K562 (cell line): ENCODE measurements at regions not wholly inside any gene's neighbourhood (a gene's known extent, or its start where the extent isn't known, plus 50 kb on each side); places are given as distances from the start of the nearest gene placed in this dataset.

Experiments used
- ATAC-seq: fragments of 200-7000 bp; cut with Tn5 transposase; 3 replicates; pipeline ENCODE4 v1.9.1; 2020; ENCODE audit warnings: moderate library complexity
- BruUV-seq: library from RNA; stranded (reverse); fragments of 400-500 nt; replicated peaks from 2 replicates; lab custom pipeline; 2021; lab: Mats Ljungman, UMichigan
- CTCF ChIA-PET: fragments of 300-600 bp; formaldehyde crosslinking; extraction: SDS; loops from one replicate; lab custom pipeline; 2021; ENCODE audit warnings: low intra/inter-chr PET ratio; lab: Yijun Ruan, JAX
- POLR2A ChIA-PET: fragments of 300-600, 350-650 bp; sonication (Branson Sonifier 250); formaldehyde crosslinking; extraction: SDS; loops from one replicate; lab custom pipeline; 2021; ENCODE audit warnings: antibody characterized with exemption, inconsistent platforms; lab: Yijun Ruan, JAX
- DNase-seq, 4 experiments: peaks; one replicate each; pipeline versions ENCODE4 v3.0.0 to v3.0.0-alpha.2; 2011 to 2018; ENCODE audit warnings: low spot score in 3 of 4, mixed read lengths in 3 of 4; ENCODE audit errors: extremely low read depth in 1 of 4
- FAIRE-seq: peaks from 2 replicates; lab custom pipeline; 2011; peaks lifted over from hg19 to GRCh38; lab: Jason Lieb, UNC
- H2AFZ ChIP-seq: 2 replicates; pipeline ENCODE4 v1.6.0; 2011; ENCODE audit warnings: low read depth, low read length, control low read depth, inconsistent platforms
- H3K27ac ChIP-seq: fragments of 200-600 bp; 3 replicates; pipeline ENCODE4 v1.8.0; 2011; ENCODE audit warnings: low read depth, mild to moderate bottlenecking, control low read depth, inconsistent platforms, low read length, moderate library complexity, mixed read lengths; ENCODE audit errors: extremely low read depth
- H3K27me3 ChIP-seq, 2 experiments: fragments of 300-600 bp in 1 of 2; 2 replicates in 1 of 2; 3 replicates in 1 of 2; pipeline versions ENCODE4 v1.6.0 to v1.8.0; 2011; ENCODE audit warnings: inconsistent platforms in 2 of 2, low read length in 2 of 2, mild to moderate bottlenecking in 1 of 2, mixed read lengths in 1 of 2, moderate library complexity in 1 of 2; ENCODE audit not compliant: control insufficient read depth in 2 of 2, insufficient read depth in 2 of 2
- H3K36me3 ChIP-seq: fragments of 300-600 bp; 3 replicates; pipeline ENCODE4 v1.8.0; 2011; ENCODE audit warnings: mild to moderate bottlenecking, low read length, inconsistent platforms; ENCODE audit not compliant: control insufficient read depth, insufficient read depth
- H3K4me1 ChIP-seq, 2 experiments: fragments of 200-600 bp in 1 of 2; replicated peaks in 1 of 2; 2 replicates in 1 of 2; 3 replicates in 1 of 2; pipeline versions ENCODE4 v1.5.1 to v1.8.0; 2011; ENCODE audit warnings: inconsistent platforms in 2 of 2, low read length in 2 of 2, mild to moderate bottlenecking in 1 of 2, mixed read lengths in 1 of 2, moderate library complexity in 1 of 2; ENCODE audit not compliant: control insufficient read depth in 2 of 2, insufficient read depth in 2 of 2
- H3K4me2 ChIP-seq: 2 replicates; pipeline ENCODE4 v1.6.1; 2011; ENCODE audit warnings: low read length, control low read depth, inconsistent platforms, mixed read lengths; ENCODE audit not compliant: insufficient read depth
- H3K4me3 ChIP-seq: fragments of 200-600 bp; sonication (generic), shearing (Covaris generic); 2 replicates; pipeline ENCODE4 v1.5.1; 2016; ENCODE audit warnings: control low read depth, inconsistent platforms
- H3K79me2 ChIP-seq: fragments of 200-600 bp; 3 replicates; pipeline ENCODE4 v1.8.0; 2011; ENCODE audit warnings: low read length, inconsistent platforms; ENCODE audit not compliant: control insufficient read depth, insufficient read depth
- H3K9ac ChIP-seq, 2 experiments: 2 replicates each; pipeline versions ENCODE4 v1.6.0 to v1.6.1; 2011; ENCODE audit warnings: low read depth in 2 of 2, low read length in 2 of 2, control low read depth in 1 of 2, inconsistent platforms in 1 of 2, mild to moderate bottlenecking in 1 of 2, mixed read lengths in 1 of 2; ENCODE audit not compliant: insufficient read depth in 1 of 2
- H3K9me1 ChIP-seq: one replicate; pipeline ENCODE4 v1.6.0; 2011; ENCODE audit warnings: inconsistent platforms, mild to moderate bottlenecking, low read length, moderate library complexity; ENCODE audit not compliant: control insufficient read depth, insufficient read depth
- H3K9me3 ChIP-seq: replicated peaks from 2 replicates; pipeline ENCODE4 v1.5.1; 2011; ENCODE audit warnings: low read depth, low read length, inconsistent platforms; ENCODE audit not compliant: control insufficient read depth, insufficient read depth
- H4K20me1 ChIP-seq: replicated peaks from 2 replicates; pipeline ENCODE4 v1.6.1; 2011; ENCODE audit warnings: low read length, inconsistent platforms, mixed read lengths; ENCODE audit not compliant: control insufficient read depth, insufficient read depth
- ARNT ChIP-seq, 2 experiments: fragments of 450-650 bp; IDR thresholded peaks; 2 replicates each; pipeline ENCODE4 v1.6.1; 2016; ENCODE audit warnings: mild to moderate bottlenecking in 1 of 2
- ERF ChIP-seq: fragments of 450-650 bp; formaldehyde crosslinking; IDR thresholded peaks from 2 replicates; pipeline ENCODE4 v1.4.0; 2020; ENCODE audit warnings: mild to moderate bottlenecking, mixed read lengths
- FIP1L1 ChIP-seq: fragments of 200-400 bp; formaldehyde crosslinking; IDR thresholded peaks from 2 replicates; pipeline ENCODE4 v1.6.1; 2018; ENCODE audit warnings: mild to moderate bottlenecking, low read depth, low read length; ENCODE audit not compliant: poor library complexity, severe bottlenecking
- FOXA1 ChIP-seq: fragments of 450-650 bp; IDR thresholded peaks from 2 replicates; pipeline ENCODE4 v1.6.1; 2016; ENCODE audit warnings: mild to moderate bottlenecking, borderline replicate concordance
- HDAC8 ChIP-seq: fragments of 450-650 bp; IDR thresholded peaks from 2 replicates; pipeline ENCODE4 v1.6.1; 2016; ENCODE audit warnings: mild to moderate bottlenecking, missing genetic modification characterization, moderate library complexity, missing compliant biosample characterization
- HLTF ChIP-seq: fragments of 450-650 bp; IDR thresholded peaks from 2 replicates; pipeline ENCODE4 v1.6.1; 2016
- MXI1 ChIP-seq: IDR thresholded peaks from 2 replicates; pipeline ENCODE4 v1.6.1; 2011; ENCODE audit warnings: low read depth, mild to moderate bottlenecking, improper control_type of control experiment, low read length
- NEUROD1 ChIP-seq: fragments of 150-350 bp; IDR thresholded peaks from 2 replicates; pipeline ENCODE4 v1.6.1; 2014; ENCODE audit warnings: borderline replicate concordance, low read length, low read depth; ENCODE audit not compliant: partially characterized antibody
- POLR3A ChIP-seq: IDR thresholded peaks from 2 replicates; pipeline ENCODE4 v1.6.1; 2011; ENCODE audit warnings: borderline replicate concordance, mild to moderate bottlenecking, moderate library complexity; ENCODE audit not compliant: insufficient read length, insufficient read depth; ENCODE audit errors: extremely low read depth
- RFX5 ChIP-seq: IDR thresholded peaks from 2 replicates; pipeline ENCODE4 v1.6.1; 2011; ENCODE audit warnings: low read depth, mild to moderate bottlenecking, improper control_type of control experiment, low read length
- SLC30A9 ChIP-seq: fragments of 250-450 bp; sonication (Bioruptor Pico); IDR thresholded peaks from 2 replicates; pipeline ENCODE4 v1.8.0; 2022; ENCODE audit warnings: mild to moderate bottlenecking, moderate library complexity
- SMAD1 ChIP-seq: fragments of 150-350 bp; IDR thresholded peaks from 2 replicates; pipeline ENCODE4 v1.6.1; 2014; ENCODE audit warnings: low read length, low read depth; ENCODE audit not compliant: partially characterized antibody
- TARDBP ChIP-seq: fragments of 450-650 bp; IDR thresholded peaks from 2 replicates; pipeline ENCODE4 v1.6.1; 2016
- ZNF175 ChIP-seq: fragments of 200-800 bp; sonication (Bioruptor generic); IDR thresholded peaks from 2 replicates; pipeline ENCODE4 v1.6.1; 2016; ENCODE audit warnings: low read depth, mild to moderate bottlenecking, missing genetic modification characterization, missing compliant biosample characterization
- ZNF311 ChIP-seq: fragments of 250-450 bp; sonication (Bioruptor Pico); IDR thresholded peaks from 2 replicates; pipeline ENCODE4 v1.4.0; 2020; ENCODE audit warnings: mild to moderate bottlenecking, moderate library complexity
- ZNF764 ChIP-seq: fragments of 250-450 bp; sonication (Bioruptor Pico); IDR thresholded peaks from 2 replicates; pipeline ENCODE4 v1.4.0; 2020; ENCODE audit warnings: low read depth, mild to moderate bottlenecking, moderate library complexity
- WGBS: fragments of 100-300 bp; shearing (Covaris generic); methylation state at CpG from one replicate; pipeline ENCODE4 v1.1.6; 2016; ENCODE audit warnings: low coverage, mixed read lengths; ENCODE audit not compliant: insufficient coverage; ENCODE audit errors: missing lambda C conversion rate; 5-methylcytosine and 5-hydroxymethylcytosine counted together
- in situ Hi-C: fragments of 300-500 bp; cut with MboI; formaldehyde crosslinking; loops from 4 replicates; pipeline ENCODE4 v1.15.0; 2018; ENCODE audit warnings: inconsistent platforms, mixed read lengths
- intact Hi-C: fragments of 100-400 bp; cut with micrococcal nuclease; formaldehyde crosslinking; loops from 2 replicates; pipeline ENCODE4 v1.14.2; 2022
- TF ChIP-seq, protein P1 (sequence below): sonication (generic); formaldehyde crosslinking; IDR thresholded peaks from 2 replicates; pipeline ENCODE4 v1.8.0; 2022; ENCODE audit warnings: missing genetic modification reagents, mild to moderate bottlenecking, borderline replicate concordance
- TF ChIP-seq, protein P2 (sequence below): fragments of 250-450 bp; sonication (Bioruptor Pico); IDR thresholded peaks from 2 replicates; pipeline ENCODE4 v1.6.1; 2021; ENCODE audit warnings: mild to moderate bottlenecking

DNA sequence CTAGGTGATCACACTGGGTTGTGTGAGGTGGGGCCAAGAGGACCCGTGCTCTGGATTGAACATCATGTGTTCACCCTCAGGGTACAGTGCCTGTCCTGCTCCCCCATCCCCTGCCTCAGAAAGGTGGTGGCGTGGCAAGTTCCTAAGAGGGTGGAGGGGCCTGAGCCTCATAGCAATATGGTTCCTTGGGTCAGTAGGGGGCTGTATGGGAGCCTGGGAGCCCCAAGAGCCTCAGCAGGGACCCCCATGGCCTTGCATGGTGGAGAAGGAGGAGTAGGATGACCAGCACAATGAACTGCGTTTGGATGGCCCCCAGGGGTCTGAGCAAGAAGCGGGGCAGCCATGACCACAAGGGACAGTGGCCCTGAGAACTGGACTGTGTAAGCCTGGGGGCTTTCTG is 89.6 kb upstream of the SHB start:
- intact Hi-C loops = loop anchor here (5.0 to 10.0 kb wide), 2 partner anchors 41 to 206 kb away; no protein-coding TSS in a partner anchor
- POLR2A ChIA-PET = interaction anchor here (0.5 kb wide), 1 partner anchor 250 kb away, joined by 3 read pairs; no protein-coding TSS in a partner anchor
- TF ChIP-seq MXI1 = no peak
- TF ChIP-seq ZNF175 (CRISPR knock-in tag) = no peak
- TF ChIP-seq, protein P1, sequence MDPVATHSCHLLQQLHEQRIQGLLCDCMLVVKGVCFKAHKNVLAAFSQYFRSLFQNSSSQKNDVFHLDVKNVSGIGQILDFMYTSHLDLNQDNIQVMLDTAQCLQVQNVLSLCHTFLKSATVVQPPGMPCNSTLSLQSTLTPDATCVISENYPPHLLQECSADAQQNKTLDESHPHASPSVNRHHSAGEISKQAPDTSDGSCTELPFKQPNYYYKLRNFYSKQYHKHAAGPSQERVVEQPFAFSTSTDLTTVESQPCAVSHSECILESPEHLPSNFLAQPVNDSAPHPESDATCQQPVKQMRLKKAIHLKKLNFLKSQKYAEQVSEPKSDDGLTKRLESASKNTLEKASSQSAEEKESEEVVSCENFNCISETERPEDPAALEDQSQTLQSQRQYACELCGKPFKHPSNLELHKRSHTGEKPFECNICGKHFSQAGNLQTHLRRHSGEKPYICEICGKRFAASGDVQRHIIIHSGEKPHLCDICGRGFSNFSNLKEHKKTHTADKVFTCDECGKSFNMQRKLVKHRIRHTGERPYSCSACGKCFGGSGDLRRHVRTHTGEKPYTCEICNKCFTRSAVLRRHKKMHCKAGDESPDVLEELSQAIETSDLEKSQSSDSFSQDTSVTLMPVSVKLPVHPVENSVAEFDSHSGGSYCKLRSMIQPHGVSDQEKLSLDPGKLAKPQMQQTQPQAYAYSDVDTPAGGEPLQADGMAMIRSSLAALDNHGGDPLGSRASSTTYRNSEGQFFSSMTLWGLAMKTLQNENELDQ (CRISPR knock-in tag) = no peak
- no peak for TF ChIP-seq FIP1L1
- no peak for TF ChIP-seq NEUROD1
- no peak for TF ChIP-seq POLR3A
- no peak for TF ChIP-seq ERF (CRISPR knock-in tag)
- TF ChIP-seq ZNF311 (CRISPR knock-in tag) = no peak
- TF ChIP-seq ARNT (IDR thresholded peaks at IDR 0.05) = no peak
- no peak for TF ChIP-seq SMAD1
- no peak for TF ChIP-seq TARDBP
- no peak for TF ChIP-seq RFX5
- TF ChIP-seq SLC30A9 (CRISPR knock-in tag) = no peak
- no peak for TF ChIP-seq FOXA1
- no peak for TF ChIP-seq HDAC8
- TF ChIP-seq, protein P2, sequence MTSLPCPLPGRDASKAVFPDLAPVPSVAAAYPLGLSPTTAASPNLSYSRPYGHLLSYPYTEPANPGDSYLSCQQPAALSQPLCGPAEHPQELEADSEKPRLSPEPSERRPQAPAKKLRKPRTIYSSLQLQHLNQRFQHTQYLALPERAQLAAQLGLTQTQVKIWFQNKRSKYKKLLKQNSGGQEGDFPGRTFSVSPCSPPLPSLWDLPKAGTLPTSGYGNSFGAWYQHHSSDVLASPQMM = no peak
- TF ChIP-seq ZNF764 = no peak
- no peak for TF ChIP-seq HLTF
- TF ChIP-seq, all 486 proteins: peak for 0

More for the DNA sequence above, 89.6 kb upstream of the SHB start:
- in situ Hi-C loops = no loop called here
- Histone ChIP-seq H3K4me3 (no peak overlapping the region), H3K4me1 (no peaks in the 10 kb centered on the region), H3K9me1 (no peaks in the 10 kb centered on the region), H4K20me1 (peaks cover 3% of the 10 kb centered on the region; the same call in 1 of the 2 replicates), H3K9ac (no peak overlapping the region), H3K27me3 (peaks cover 10 to 28% of the 10 kb centered on the region in 2 experiments; a peak in 4 of 5 replicates), H3K79me2 (no peaks in the 10 kb centered on the region), H3K36me3 (no peaks in the 10 kb centered on the region), H3K9me3 (no peaks in the 10 kb centered on the region), H2AFZ (no peak overlapping the region), H3K4me2 (no peak overlapping the region), H3K27ac (no peak overlapping the region)
- BruUV-seq = no TSS peak
- no peak for DNase-seq
- no peak for ATAC-seq
- CTCF ChIA-PET = no interaction called here
- FAIRE-seq = no peak
- WGBS = 0% methylated on average over 4 of the region's 4 CpGs
